ENCODE measurements at regions not wholly inside any gene's neighbourhood (a gene's known extent, or its start where the extent isn't known, plus 50 kb on each side); places are given as distances from the start of the nearest gene placed in this dataset.

DNA sequence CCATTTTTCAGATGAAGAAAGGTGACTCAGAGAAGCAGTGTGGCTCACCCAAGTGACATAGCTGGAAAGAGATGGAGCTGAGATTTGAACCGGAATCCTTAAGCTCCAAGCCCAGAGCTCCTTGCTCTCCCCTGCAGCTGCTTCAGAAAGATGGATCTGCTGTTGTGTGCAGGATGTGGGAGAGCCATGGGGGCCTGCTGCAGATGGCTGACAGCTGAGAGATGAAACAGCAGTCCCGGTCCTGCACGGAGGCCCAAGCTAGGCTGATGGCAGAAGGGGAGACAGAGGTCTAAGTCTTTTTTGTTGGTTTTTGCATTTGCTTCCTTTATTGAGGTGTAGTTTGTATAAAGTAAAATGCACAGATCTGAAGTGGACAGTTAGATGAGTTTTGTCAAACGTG, 69.8 kb upstream of the FOXP4 start:
- H3K27ac ChIP-seq, result no peak overlapping the region
- no peak for FAIRE-seq
- no peak overlapping the region for H3K4me2 ChIP-seq
- no peak for DNase-seq (ENCODE audit: low read depth in 1 of 2, low spot score in 1 of 2)
- CTCF ChIA-PET, result no interaction called here
- 71% methylated on average over 3 of the region's 4 CpGs for WGBS (ENCODE audit: missing lambda C conversion rate)
- H3K4me3 ChIP-seq, result no peak overlapping the region
- POLR2A ChIA-PET, result no interaction called here
- no peaks in the 10 kb centered on the region for H3K9me3 ChIP-seq
- TF ChIP-seq, protein P1, sequence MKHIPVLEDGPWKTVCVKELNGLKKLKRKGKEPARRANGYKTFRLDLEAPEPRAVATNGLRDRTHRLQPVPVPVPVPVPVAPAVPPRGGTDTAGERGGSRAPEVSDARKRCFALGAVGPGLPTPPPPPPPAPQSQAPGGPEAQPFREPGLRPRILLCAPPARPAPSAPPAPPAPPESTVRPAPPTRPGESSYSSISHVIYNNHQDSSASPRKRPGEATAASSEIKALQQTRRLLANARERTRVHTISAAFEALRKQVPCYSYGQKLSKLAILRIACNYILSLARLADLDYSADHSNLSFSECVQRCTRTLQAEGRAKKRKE (CRISPR knock-in tag; IDR thresholded peaks at IDR 0.05; ENCODE audit: low read depth), result no peak
- TF ChIP-seq SMC3 (IDR thresholded peaks at IDR 0.05) (no peak), KDM5A (IDR thresholded peaks at IDR 0.05) (no peak), JUNB (IDR thresholded peaks at IDR 0.05) (no peak), JUN (IDR thresholded peaks at IDR 0.05) (no peak), ZSCAN20 (CRISPR knock-in tag; IDR thresholded peaks at IDR 0.05) (no peak), CHD2 (IDR thresholded peaks at IDR 0.05; ENCODE audit: low read length, partially characterized antibody) (no peak), POLR2AphosphoS2 (conservative IDR thresholded peaks at IDR 0.05; ENCODE audit: low read length) (no peak), REST (IDR thresholded peaks at IDR 0.05) (no peak), E2F6 (IDR thresholded peaks at IDR 0.05; ENCODE audit: borderline replicate concordance, low read depth) (no peak), HMGXB4 (CRISPR knock-in tag; IDR thresholded peaks at IDR 0.05; ENCODE audit: borderline replicate concordance) (no peak), RNF2 (IDR thresholded peaks at IDR 0.05; ENCODE audit: borderline replicate concordance, low read depth) (no peak), CBX8 (IDR thresholded peaks at IDR 0.05) (no peak), MYC (IDR thresholded peaks at IDR 0.05; ENCODE audit: borderline replicate concordance, low read length) (no peak), HDAC2 (IDR thresholded peaks at IDR 0.05) (no peak), PHF8 (IDR thresholded peaks at IDR 0.05; ENCODE audit: borderline replicate concordance, low read depth) (no peak), BHLHE40 (IDR thresholded peaks at IDR 0.05; ENCODE audit: low read depth, low read length) (no peak), TP53 (CRISPR knock-in tag; IDR thresholded peaks at IDR 0.05) (no peak)
- TF ChIP-seq, protein P2, sequence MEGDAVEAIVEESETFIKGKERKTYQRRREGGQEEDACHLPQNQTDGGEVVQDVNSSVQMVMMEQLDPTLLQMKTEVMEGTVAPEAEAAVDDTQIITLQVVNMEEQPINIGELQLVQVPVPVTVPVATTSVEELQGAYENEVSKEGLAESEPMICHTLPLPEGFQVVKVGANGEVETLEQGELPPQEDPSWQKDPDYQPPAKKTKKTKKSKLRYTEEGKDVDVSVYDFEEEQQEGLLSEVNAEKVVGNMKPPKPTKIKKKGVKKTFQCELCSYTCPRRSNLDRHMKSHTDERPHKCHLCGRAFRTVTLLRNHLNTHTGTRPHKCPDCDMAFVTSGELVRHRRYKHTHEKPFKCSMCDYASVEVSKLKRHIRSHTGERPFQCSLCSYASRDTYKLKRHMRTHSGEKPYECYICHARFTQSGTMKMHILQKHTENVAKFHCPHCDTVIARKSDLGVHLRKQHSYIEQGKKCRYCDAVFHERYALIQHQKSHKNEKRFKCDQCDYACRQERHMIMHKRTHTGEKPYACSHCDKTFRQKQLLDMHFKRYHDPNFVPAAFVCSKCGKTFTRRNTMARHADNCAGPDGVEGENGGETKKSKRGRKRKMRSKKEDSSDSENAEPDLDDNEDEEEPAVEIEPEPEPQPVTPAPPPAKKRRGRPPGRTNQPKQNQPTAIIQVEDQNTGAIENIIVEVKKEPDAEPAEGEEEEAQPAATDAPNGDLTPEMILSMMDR (IDR thresholded peaks at IDR 0.05), result no peak
- TF ChIP-seq, protein P3, sequence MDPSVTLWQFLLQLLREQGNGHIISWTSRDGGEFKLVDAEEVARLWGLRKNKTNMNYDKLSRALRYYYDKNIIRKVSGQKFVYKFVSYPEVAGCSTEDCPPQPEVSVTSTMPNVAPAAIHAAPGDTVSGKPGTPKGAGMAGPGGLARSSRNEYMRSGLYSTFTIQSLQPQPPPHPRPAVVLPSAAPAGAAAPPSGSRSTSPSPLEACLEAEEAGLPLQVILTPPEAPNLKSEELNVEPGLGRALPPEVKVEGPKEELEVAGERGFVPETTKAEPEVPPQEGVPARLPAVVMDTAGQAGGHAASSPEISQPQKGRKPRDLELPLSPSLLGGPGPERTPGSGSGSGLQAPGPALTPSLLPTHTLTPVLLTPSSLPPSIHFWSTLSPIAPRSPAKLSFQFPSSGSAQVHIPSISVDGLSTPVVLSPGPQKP (IDR thresholded peaks at IDR 0.05; ENCODE audit: low read depth, low read length), result no peak
- no peak for ATAC-seq
- no peaks in the 10 kb centered on the region for H3K4me1 ChIP-seq
